Pons (tissue), 1 donor: ENCODE measurements at regions not wholly inside any gene's neighbourhood (a gene's known extent, or its start where the extent isn't known, plus 50 kb on each side); places are given as distances from the start of the nearest gene placed in this dataset.
"Not testable (repeated sequence)": the region's sequence is repeated elsewhere in the genome, so short reads cannot be mapped to it uniquely, and the experiment has no call there.

ENCODE experiments used
- DNase-seq: peaks from one replicate; pipeline ENCODE4 v3.0.0-alpha.2; 2016; ENCODE audit warnings: low spot score

DNA sequence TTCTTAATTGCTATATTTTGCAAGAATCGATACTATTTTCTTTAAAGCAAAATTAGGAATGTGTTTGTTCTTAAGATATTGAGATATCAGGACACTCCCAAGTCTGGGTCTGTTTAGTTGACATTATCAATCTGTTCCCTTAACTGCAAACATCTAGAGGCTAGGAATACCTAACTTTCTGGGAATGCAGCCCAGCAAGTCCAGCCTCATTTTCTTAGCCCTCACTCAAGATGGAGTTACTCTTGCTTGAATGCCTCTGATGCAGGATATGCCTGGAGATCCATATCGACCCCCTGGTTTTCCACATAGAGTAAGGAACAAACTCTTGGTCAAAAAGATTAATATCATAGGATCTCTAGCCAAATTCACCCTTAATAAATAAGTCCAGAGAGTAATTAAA lies 305.3 kb upstream of the COBL start:
- DNase-seq: no peak

DNA sequence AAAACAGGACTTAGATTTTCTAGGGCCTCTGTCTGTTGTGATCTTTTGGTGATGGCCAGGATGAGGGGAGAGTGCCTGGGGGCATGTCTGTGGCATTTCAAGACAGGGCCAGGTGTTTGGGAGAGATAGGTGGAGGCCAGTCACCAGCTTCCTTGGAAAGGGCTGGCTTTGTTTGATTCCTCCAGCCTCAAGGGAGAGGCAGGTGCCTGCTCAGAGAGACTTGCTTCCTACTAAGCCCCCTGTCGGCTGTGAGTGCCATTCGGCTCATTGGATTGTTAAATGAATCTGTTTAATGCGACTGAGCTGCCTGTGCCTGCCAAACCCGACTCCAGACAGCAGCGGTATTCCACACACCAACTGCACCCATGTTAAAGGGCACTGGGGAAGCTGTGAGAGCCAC lies 304.1 kb upstream of the COBL start:
- DNase-seq: no peak

- DNase-seq: no peak
Measured at GRCh38 chr7:51619880-51620279, 303.3 kb upstream of the COBL start.

DNA sequence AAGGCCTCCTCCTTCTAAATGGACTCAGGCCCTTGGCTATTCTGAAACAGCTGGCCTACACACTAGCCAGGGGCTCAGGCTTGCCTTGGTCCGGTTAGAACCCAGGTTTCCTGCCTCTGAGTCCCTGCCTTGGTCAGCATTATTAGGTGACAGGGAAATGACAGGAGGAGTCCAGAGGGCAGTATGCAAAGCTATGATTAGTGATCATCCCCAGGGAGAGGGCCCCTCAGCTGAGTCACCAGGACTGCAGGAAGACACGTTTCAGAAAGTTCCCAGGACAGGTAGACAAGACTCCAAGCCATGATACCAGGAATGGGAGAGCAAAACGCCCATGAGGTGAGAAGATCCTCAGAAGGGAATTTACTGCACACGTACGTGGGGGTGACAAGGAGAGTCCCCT lies 301.1 kb upstream of the COBL start:
- no peak for DNase-seq

DNA sequence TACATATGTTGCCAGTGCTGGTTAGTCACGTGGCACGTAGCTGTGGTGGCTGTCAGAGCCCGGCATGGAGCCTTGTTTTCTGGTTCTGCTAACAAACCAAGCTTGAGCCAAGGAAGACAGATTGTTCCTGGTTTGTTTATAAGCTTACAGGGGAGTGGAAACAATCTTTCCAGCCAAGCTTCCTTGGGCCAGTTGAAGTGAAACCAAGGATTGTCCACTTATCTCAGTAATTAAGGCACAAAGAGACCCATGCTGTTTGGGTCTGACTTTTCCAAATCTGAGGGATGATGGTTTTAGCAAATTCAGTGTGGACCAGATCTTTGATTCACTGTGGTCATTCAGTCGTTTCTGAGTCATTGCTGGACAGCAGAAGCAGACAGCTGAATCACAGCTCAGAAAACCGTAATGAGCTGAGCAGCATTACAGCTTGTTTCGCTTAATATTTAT lies 297.3 kb upstream of the COBL start:
- DNase-seq: peak; percentile 7

GRCh38 chr7:51611937-51612336 lies 295.3 kb upstream of the COBL start:
- DNase-seq: no peak

- DNase-seq: no peak
Measured at GRCh38 chr7:51607447-51607846, 290.8 kb upstream of the COBL start.

DNA sequence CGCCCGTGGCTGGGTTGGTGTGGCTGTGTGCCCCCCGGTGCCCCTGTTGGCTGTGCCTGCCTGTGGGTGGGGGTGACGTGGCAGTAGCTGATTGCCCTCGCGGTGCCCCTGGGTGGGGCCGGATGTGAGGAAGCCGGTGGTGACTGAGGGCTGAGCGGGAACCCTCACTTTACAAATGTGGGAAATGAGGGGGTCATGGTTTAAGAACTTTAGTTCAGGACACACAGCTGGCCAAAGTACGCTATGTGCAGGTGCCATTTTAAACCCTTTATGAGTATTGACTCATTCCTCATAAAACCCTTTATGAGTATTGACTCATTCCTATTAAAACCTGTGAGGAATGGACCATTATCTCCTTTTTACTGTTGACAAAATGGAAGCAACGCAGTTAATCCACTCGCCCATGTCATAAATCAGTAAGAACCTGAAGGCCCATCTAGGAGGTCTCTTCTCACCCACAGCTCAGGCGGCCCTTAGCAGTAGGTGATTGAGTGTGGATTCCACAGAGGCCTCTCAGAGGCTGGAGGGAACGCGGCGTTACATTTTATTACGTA lies 290.1 kb upstream of the COBL start:
- no peak for DNase-seq

GRCh38 chr7:51602376-51602775 lies 285.8 kb upstream of the COBL start:
- peak; percentile 27 for DNase-seq

DNA sequence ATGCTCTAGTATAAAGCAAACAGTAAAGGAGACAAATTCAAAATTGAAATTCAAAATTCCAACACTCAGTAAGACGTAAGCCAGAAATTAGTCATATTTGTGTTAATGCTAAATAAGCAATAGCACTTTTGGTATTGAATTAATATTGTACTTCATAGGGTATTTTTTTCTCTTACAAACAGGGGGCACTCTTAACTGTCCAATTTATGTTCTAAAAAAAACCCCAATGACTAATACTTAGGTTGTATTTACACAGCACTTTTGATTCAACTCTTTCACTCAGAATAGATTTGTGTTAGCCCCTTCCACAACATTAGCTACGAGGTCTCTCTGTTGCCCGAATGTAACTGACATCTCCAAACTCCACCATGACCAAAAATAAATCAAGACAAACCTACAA lies 284.9 kb upstream of the COBL start:
- no peak for DNase-seq

DNA sequence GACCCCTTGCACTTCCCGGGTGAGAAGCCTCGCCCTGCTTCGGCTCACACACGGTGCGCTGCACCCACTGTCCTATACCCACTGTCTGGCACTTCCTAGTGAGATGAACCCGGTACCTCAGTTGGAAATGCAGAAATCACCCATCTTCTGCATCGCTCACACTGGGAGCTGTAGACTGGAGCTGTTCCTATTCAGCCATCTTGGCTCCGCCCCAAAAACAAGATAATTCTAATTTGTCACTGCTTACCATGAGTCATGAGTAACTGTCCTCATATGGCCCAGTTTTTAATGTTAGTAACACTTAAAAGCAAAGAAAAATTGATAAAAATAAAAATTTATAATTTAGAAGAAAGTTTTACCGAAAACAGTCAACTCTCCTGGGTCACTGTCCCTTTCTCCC lies 283.3 kb upstream of the COBL start:
- not testable (repeated sequence) for DNase-seq

- DNase-seq: no peak
Measured at GRCh38 chr7:51593628-51594027, 277.0 kb upstream of the COBL start.

GRCh38 chr7:51592842-51593599 lies 276.4 kb upstream of the COBL start:
- DNase-seq: no peak

DNA sequence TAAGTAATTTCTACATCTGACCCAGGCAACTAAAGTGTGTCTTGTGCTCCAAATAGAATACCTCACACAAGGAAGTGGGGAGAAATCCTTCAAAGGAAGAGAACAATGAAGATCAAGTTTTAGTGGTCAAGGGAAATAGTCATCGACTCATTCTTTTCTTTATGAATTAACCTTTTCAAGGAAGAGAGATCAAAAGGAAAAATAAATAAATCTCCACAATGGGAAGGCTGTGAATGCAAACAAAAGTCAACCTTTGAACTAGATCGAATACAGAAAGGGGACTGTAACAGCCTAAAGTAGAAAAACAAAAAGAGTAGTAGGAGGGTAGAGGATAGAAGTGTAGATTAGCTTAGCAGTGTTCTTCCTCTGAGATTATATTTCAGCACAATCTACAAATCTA lies 274.6 kb upstream of the COBL start:
- DNase-seq: no peak

- DNase-seq: no peak
Measured at GRCh38 chr7:51590746-51591145, 274.1 kb upstream of the COBL start.

GRCh38 chr7:51589111-51589510 lies 272.5 kb upstream of the COBL start:
- DNase-seq: no peak

DNA sequence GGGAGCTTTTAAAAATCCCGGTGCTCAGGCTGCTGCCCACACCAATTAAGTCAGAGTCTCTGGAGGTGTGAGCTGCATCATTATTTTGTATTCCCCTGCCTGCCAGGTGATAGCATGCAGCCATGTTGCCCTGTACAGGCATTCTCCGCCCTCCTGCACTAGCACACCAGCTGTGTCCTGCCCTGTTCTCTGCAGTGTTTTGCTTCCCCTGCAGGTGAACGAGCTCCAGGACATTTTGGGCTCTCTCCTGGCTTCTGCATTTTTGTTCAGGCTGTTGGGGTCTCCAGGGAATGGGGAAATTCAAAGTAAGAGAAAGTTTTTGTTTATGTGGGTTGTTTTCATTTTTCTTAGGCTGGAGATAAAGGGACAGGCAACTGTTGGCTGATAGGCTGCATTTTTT lies 271.0 kb upstream of the COBL start:
- no peak for DNase-seq

- DNase-seq: no peak
Measured at GRCh38 chr7:51577390-51577789, 260.8 kb upstream of the COBL start.

DNA sequence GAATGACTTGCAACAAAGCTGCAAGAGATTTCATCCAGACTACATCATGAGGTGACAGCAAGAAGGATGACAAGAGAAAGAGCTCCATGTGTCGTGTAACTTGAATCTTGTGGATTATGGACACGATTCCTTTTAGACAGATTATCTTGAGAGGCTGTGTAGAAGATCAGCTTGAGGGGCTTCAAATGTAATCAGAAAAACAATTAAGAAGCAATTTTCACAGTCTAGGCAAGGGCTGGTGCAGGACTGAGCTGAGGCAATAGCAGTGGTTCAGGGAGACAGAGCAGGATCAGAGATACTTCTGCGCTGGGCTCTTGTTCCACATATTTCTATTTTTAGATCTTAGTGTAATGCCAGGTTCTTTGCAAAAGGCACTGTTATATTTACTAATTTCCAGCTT lies 253.0 kb upstream of the COBL start:
- DNase-seq: no peak

DNA sequence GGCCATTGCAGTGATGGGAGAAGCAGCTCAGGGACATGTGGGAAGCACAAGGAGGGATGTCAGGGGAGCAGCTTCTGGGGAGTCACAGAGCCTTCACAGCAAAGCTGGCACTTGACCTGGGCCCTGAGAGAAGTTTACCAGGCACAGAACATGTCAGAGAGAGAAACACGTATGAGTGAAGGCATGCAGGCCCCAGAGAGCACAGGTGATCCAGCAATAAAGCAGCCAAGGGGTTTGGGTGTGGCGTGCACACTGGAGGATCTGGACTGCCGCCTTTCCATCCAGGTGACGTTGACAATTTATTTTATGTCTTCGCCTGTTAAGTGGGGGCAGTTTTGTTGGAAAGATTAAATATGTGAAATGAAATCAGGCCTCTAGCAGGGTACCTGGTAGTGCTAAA lies 252.6 kb upstream of the COBL start:
- DNase-seq: no peak

- DNase-seq: no peak
Measured at GRCh38 chr7:51551070-51551469, 234.5 kb upstream of the COBL start.

DNA sequence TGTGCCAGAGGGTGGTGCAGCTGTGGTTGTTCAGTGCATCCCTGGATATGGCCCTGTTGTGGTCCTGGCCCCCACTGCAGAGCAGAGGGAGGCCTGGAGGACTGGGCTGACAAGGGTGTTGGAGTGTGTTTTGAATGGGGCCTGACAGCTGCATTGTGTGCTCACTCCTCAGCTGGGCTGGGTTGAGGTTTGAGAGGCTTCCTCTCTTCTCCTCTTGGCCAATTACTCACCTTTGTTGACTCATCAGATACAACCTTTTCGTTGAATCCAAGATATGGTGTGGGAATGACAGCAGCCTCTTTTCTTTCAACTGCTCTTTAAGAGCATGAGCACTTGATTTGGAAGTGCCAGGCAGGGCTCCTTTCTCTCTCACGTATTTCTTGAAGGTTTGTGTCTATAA lies 228.5 kb upstream of the COBL start:
- DNase-seq: no peak

DNA sequence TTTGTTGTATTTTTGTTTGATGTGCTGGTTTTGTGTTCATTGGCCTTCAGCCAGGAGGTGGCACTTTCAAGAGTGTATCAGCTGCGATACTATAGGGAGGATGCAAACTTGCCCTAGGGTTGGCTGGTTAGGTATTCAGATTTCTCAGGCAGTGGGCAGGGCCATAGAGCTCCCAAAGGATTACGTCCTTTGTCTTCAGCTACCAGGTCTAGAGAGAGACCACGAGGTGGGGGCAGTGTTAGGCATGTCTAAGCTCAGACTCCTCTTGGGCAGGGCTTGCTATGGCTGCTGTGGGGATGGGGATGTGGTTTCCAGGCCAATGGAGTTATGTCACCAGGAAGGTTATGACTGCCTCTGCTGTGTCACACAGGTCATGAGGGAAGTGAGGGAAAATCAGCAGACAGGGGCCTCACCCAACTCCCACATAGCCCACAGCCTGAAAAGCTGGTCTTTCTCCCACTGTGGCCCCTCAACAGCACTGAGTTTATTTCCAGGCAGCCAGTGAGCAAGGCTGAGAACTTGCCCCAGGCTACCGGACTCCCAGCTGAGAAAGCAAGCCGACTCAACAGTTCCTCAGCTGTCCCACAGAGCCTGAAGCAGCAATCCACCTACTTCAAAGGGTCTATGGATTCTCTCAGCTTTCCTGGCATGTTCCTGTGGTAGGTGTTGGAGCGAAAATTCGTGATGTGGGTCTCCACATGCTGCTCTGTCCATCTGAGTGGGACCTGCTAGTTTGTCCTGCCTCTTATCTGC lies 227.4 kb upstream of the COBL start:
- DNase-seq: no peak
